T-cell (primary cell): ENCODE measurements at regions not wholly inside any gene's neighbourhood (a gene's known extent, or its start where the extent isn't known, plus 50 kb on each side); places are given as distances from the start of the nearest gene placed in this dataset.
"Not testable (repeated sequence)": the region's sequence is repeated elsewhere in the genome, so short reads cannot be mapped to it uniquely, and the experiment has no call there.

Experiments used
- ATAC-seq, 4 experiments: fragments of 200-7000 bp in 3 of 4; fragments of 150-1000 bp in 1 of 4; cut with Tn5 transposase; replicated peaks in 1 of 4; 1 replicate in 3 of 4; 2 replicates in 1 of 4; pipeline ENCODE4 v1.10.0; 2021; ENCODE audit warnings: moderate library complexity in 3 of 4, mild to moderate bottlenecking in 2 of 4, moderate number of reproducible peaks in 1 of 4
- CTCF ChIA-PET, 2 donors: fragments of 300-600 bp; sonication (Branson Sonifier 250); formaldehyde crosslinking; loops; one replicate each; lab custom pipeline; 2022; ENCODE audit warnings: antibody characterized with exemption in 2 of 2; lab: Charles Lee
- POLR2A ChIA-PET, 2 donors: fragments of 300-600 bp; sonication (Branson Sonifier 250); formaldehyde crosslinking; loops; one replicate each; lab custom pipeline; 2022; ENCODE audit warnings: antibody characterized with exemption in 2 of 2; lab: Charles Lee
- DNase-seq, 35 experiments: peaks; one replicate each; pipeline versions ENCODE4 v3.0.0 to v3.0.0-alpha.2; 2013 to 2023
- H3K27ac ChIP-seq: one replicate; pipeline ENCODE4 v1.5.1; 2013; ENCODE audit warnings: low read length
- H3K27me3 ChIP-seq, 2 experiments: replicated peaks in 1 of 2; 1 replicate in 1 of 2; 2 replicates in 1 of 2; pipeline versions ENCODE4 v1.6.1 to v1.7.0; 2013; ENCODE audit warnings: low read length in 1 of 2, mixed read lengths in 1 of 2; ENCODE audit not compliant: control insufficient read depth in 2 of 2, insufficient read depth in 2 of 2; ENCODE audit errors: extremely low read depth in 1 of 2
- H3K36me3 ChIP-seq, 2 donors: 1 replicate in 1 of 2; 2 replicates in 1 of 2; pipeline versions ENCODE4 v1.6.1 to v1.7.0; 2013; ENCODE audit warnings: low read length in 1 of 2; ENCODE audit not compliant: control insufficient read depth in 2 of 2, insufficient read depth in 1 of 2; ENCODE audit errors: extremely low read depth in 1 of 2
- H3K4me1 ChIP-seq, 2 experiments: 1 replicate in 1 of 2; 2 replicates in 1 of 2; pipeline versions ENCODE4 v1.6.1 to v1.7.0; 2013; ENCODE audit warnings: low read length in 2 of 2, mixed read lengths in 1 of 2; ENCODE audit not compliant: insufficient read depth in 2 of 2, control insufficient read depth in 1 of 2; ENCODE audit errors: extremely low read depth in 1 of 2
- H3K4me3 ChIP-seq, 2 donors: 1 replicate in 1 of 2; 2 replicates in 1 of 2; pipeline versions ENCODE4 v1.5.1 to v1.7.0; 2013; ENCODE audit warnings: mild to moderate bottlenecking in 2 of 2, low read length in 1 of 2, moderate library complexity in 1 of 2; ENCODE audit not compliant: control insufficient read depth in 1 of 2; ENCODE audit errors: extremely low read depth in 1 of 2
- H3K9me3 ChIP-seq: 2 replicates; pipeline ENCODE4 v1.7.0; 2013
- H3K27ac Mint-ChIP-seq, 2 donors: one replicate each; pipeline ENCODE4 v1.8.0; 2020 to 2021; ENCODE audit warnings: mild to moderate bottlenecking in 2 of 2, mixed read lengths in 2 of 2
- H3K27me3 Mint-ChIP-seq, 2 donors: one replicate each; pipeline ENCODE4 v1.8.0; 2021 to 2022; ENCODE audit warnings: mixed read lengths in 2 of 2
- H3K36me3 Mint-ChIP-seq: one replicate; pipeline ENCODE4 v1.8.0; 2021; ENCODE audit warnings: mixed read lengths
- H3K4me1 Mint-ChIP-seq, 3 donors: one replicate each; pipeline ENCODE4 v1.8.0; 2020 to 2022; ENCODE audit warnings: mixed read lengths in 3 of 3, mild to moderate bottlenecking in 1 of 3
- H3K4me3 Mint-ChIP-seq, 3 donors: one replicate each; pipeline ENCODE4 v1.8.0; 2020 to 2022; ENCODE audit warnings: mild to moderate bottlenecking in 3 of 3, mixed read lengths in 3 of 3, moderate library complexity in 3 of 3
- H3K9me3 Mint-ChIP-seq, 3 donors: one replicate each; pipeline ENCODE4 v1.8.0; 2020 to 2022; ENCODE audit warnings: mixed read lengths in 3 of 3
- WGBS: methylation state at CpG from one replicate; pipeline ENCODE4 v1.1.5; 2013; ENCODE audit warnings: missing lambda C conversion rate; ENCODE audit not compliant: insufficient coverage; 5-methylcytosine and 5-hydroxymethylcytosine counted together

DNA sequence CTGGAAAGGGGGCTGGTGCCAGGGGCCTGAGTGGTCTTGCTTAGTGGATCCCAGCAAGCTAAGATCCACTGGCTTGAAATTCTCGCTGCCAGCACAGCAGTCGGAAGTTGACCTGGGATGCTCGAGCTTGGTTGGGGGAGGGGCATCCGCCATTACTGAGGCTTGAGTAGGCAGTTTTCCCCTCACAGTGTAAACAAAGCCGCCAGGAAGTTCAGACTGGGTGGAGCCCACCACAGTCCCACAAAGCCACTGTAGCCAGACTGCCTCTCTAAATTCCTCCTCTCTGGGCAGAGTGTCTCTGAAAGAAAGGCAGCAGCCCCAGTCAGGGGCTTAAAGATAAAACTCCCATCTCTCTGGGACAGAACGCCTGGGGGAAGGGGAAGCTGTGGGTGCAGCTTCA, 457.7 kb upstream of the SPRED2 start:
- H3K27ac ChIP-seq, POLR2A ChIA-PET, H3K9me3 ChIP-seq, H3K36me3 Mint-ChIP-seq, ATAC-seq, H3K4me3 ChIP-seq, H3K27me3 Mint-ChIP-seq, H3K4me1 ChIP-seq, H3K4me3 Mint-ChIP-seq, DNase-seq, H3K27me3 ChIP-seq, H3K27ac Mint-ChIP-seq, H3K36me3 ChIP-seq, H3K4me1 Mint-ChIP-seq, CTCF ChIA-PET: not testable (repeated sequence)
- 80% methylated on average over 4 of the region's 6 CpGs for WGBS
- H3K9me3 Mint-ChIP-seq, result peaks cover 5 to 23% (median 17%) of the 10 kb centered on the region in 3 donors

DNA sequence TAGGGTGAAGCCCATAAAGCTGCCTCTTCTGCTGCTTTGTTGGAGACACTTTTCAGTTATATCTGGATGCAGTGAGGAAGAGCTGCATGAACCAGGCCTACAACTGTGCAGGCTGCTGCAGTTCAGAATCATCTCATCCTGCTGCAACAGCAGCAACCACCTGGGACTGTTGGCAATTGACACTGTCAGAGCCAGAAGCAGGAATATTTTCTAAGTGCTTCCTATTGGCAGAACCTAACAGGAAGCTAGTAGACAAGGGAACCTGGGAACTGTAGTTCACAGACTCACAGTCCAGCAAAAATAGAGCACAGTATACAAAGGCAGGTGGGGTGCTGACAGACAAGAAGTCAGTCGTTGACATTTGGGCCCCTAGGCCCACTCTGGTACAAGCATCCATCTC, 452.9 kb upstream of the SPRED2 start:
- POLR2A ChIA-PET, result no interaction called here
- Mint-ChIP-seq H3K4me1 (no peaks in the 10 kb centered on the region), H3K9me3 (peaks cover 0 to 10% (median 0%) of the 10 kb centered on the region in 3 donors), H3K36me3 (no peaks in the 10 kb centered on the region), H3K27me3 (no peaks in the 10 kb centered on the region), H3K4me3 (no peak overlapping the region), H3K27ac (no peak overlapping the region)
- no peak for DNase-seq
- Histone ChIP-seq H3K4me1 (no peaks in the 10 kb centered on the region), H3K9me3 (no peaks in the 10 kb centered on the region), H3K4me3 (no peak overlapping the region), H3K27me3 (peaks cover 0 to 1% of the 10 kb centered on the region in 2 experiments), H3K27ac (no peak overlapping the region), H3K36me3 (no peaks in the 10 kb centered on the region)
- CTCF ChIA-PET, result no interaction called here
- no peak for ATAC-seq
- WGBS, result 40% methylated on average over 1 of the region's 1 CpG

DNA sequence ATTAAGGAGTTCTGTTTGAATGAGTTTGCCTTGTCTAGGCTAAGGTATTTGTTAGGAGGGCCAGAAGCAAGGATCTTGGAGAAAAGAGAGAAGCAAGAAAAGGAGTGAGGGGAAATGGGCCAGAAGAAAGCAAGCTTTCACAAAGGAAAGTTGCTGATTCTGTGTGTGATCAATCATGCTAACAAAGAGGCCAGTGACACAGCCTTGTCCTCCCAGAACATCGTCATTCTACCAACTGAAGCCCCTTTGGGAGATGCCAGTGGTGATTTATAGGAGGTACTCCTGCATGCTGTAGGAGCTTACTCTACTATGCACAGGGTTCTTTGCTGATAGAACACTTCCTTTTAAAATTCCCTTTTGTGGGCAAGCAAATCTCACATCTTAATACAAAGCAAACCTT, 449.2 kb upstream of the SPRED2 start:
- ATAC-seq (no peak), DNase-seq (no peak)
- no peaks in the 10 kb centered on the region for H3K36me3 Mint-ChIP-seq
- no peaks in the 10 kb centered on the region for H3K36me3 ChIP-seq
- H3K27ac ChIP-seq, result no peak overlapping the region
- no peak overlapping the region for H3K4me3 ChIP-seq
- no peaks in the 10 kb centered on the region for H3K4me1 ChIP-seq
- H3K4me3 Mint-ChIP-seq, result no peak overlapping the region
- H3K9me3 ChIP-seq, result no peaks in the 10 kb centered on the region
- no peaks in the 10 kb centered on the region for H3K27me3 ChIP-seq
- POLR2A ChIA-PET, result no interaction called here
- WGBS, result no CpG with 5 or more reads among the region's 1 CpG
- CTCF ChIA-PET, result no interaction called here
- H3K27me3 Mint-ChIP-seq, result no peaks in the 10 kb centered on the region
- peaks cover 0 to 10% (median 0%) of the 10 kb centered on the region in 3 donors for H3K9me3 Mint-ChIP-seq
- H3K4me1 Mint-ChIP-seq, result no peaks in the 10 kb centered on the region
- H3K27ac Mint-ChIP-seq, result no peak overlapping the region

- no peaks in the 10 kb centered on the region for H3K27me3 ChIP-seq
Measured at GRCh38 chr2:65880436-65880835, 448.0 kb upstream of the SPRED2 start.

GRCh38 chr2:65878011-65878340, 445.6 kb upstream of the SPRED2 start:
- Mint-ChIP-seq H3K9me3 (no peaks in the 10 kb centered on the region), H3K27ac (no peak overlapping the region), H3K4me1 (no peaks in the 10 kb centered on the region), H3K27me3 (no peaks in the 10 kb centered on the region), H3K4me3 (no peak overlapping the region), H3K36me3 (no peaks in the 10 kb centered on the region)
- POLR2A ChIA-PET, result no interaction called here
- H3K36me3 ChIP-seq, result no peaks in the 10 kb centered on the region
- CTCF ChIA-PET, result no interaction called here
- H3K4me1 ChIP-seq, result no peaks in the 10 kb centered on the region
- no peak overlapping the region for H3K4me3 ChIP-seq
- no peak for ATAC-seq
- no peaks in the 10 kb centered on the region for H3K27me3 ChIP-seq
- no peak overlapping the region for H3K27ac ChIP-seq
- no peaks in the 10 kb centered on the region for H3K9me3 ChIP-seq
- 50% methylated on average over 2 of the region's 3 CpGs for WGBS
- no peak for DNase-seq

More at GRCh38 chr2:65880436-65880835, 448.0 kb upstream of the SPRED2 start:
- H3K4me3 Mint-ChIP-seq, result no peak overlapping the region
- ChIA-PET CTCF (no interaction called here), POLR2A (no interaction called here)
- no peaks in the 10 kb centered on the region for H3K4me1 ChIP-seq
- H3K27ac ChIP-seq, result no peak overlapping the region
- H3K9me3 Mint-ChIP-seq, result no peaks in the 10 kb centered on the region
- no peaks in the 10 kb centered on the region for H3K36me3 ChIP-seq
- no peaks in the 10 kb centered on the region for H3K36me3 Mint-ChIP-seq
- no peak for ATAC-seq
- WGBS, result 76% methylated on average over 5 of the region's 8 CpGs
- DNase-seq, result no peak
- no peaks in the 10 kb centered on the region for H3K4me1 Mint-ChIP-seq
- H3K27me3 Mint-ChIP-seq, result no peaks in the 10 kb centered on the region
- H3K27ac Mint-ChIP-seq, result no peak overlapping the region
- no peaks in the 10 kb centered on the region for H3K9me3 ChIP-seq
- no peak overlapping the region for H3K4me3 ChIP-seq

- Mint-ChIP-seq H3K9me3 (no peaks in the 10 kb centered on the region), H3K4me1 (no peaks in the 10 kb centered on the region), H3K4me3 (no peak overlapping the region), H3K27ac (no peak overlapping the region), H3K36me3 (no peaks in the 10 kb centered on the region), H3K27me3 (no peaks in the 10 kb centered on the region)
- DNase-seq (no peak), ATAC-seq (no peak)
- Histone ChIP-seq H3K9me3 (no peaks in the 10 kb centered on the region), H3K27me3 (no peaks in the 10 kb centered on the region), H3K4me3 (no peak overlapping the region), H3K27ac (no peak overlapping the region), H3K4me1 (no peaks in the 10 kb centered on the region), H3K36me3 (no peaks in the 10 kb centered on the region)
- 81% methylated on average over 6 of the region's 7 CpGs for WGBS
- ChIA-PET POLR2A (no interaction called here), CTCF (no interaction called here)
Measured at GRCh38 chr2:65877331-65878010, 445.1 kb upstream of the SPRED2 start.

GRCh38 chr2:65876114-65876513, 443.7 kb upstream of the SPRED2 start:
- Histone ChIP-seq H3K4me1 (no peaks in the 10 kb centered on the region), H3K27ac (no peak overlapping the region), H3K36me3 (no peaks in the 10 kb centered on the region), H3K4me3 (no peak overlapping the region), H3K9me3 (no peaks in the 10 kb centered on the region), H3K27me3 (no peaks in the 10 kb centered on the region)
- POLR2A ChIA-PET, result no interaction called here
- no peak overlapping the region for H3K27ac Mint-ChIP-seq
- no peaks in the 10 kb centered on the region for H3K36me3 Mint-ChIP-seq
- CTCF ChIA-PET, result no interaction called here
- no peaks in the 10 kb centered on the region for H3K27me3 Mint-ChIP-seq
- H3K9me3 Mint-ChIP-seq, result no peaks in the 10 kb centered on the region
- H3K4me3 Mint-ChIP-seq, result no peak overlapping the region
- ATAC-seq (no peak), DNase-seq (no peak)
- no peaks in the 10 kb centered on the region for H3K4me1 Mint-ChIP-seq
- 100% methylated on average over 1 of the region's 2 CpGs for WGBS
